Coronary artery (tissue), 2 donors: ENCODE measurements at regions not wholly inside any gene's neighbourhood (a gene's known extent, or its start where the extent isn't known, plus 50 kb on each side); places are given as distances from the start of the nearest gene placed in this dataset.

Experiments used
- DNase-seq: peaks from one replicate; pipeline ENCODE4 v3.0.0-alpha.2; 2017; ENCODE audit warnings: low spot score
- H3K27ac ChIP-seq, 2 donors: fragments of 200-600 bp; sonication (generic); one replicate each; pipeline ENCODE4 v1.5.1; 2016 to 2019
- H3K4me3 ChIP-seq: fragments of 200-600 bp; sonication (generic); 2 replicates; pipeline ENCODE4 v1.5.1; 2016; ENCODE audit warnings: mild to moderate bottlenecking, moderate library complexity
- CTCF ChIP-seq: fragments of 200-600 bp; sonication (generic); IDR thresholded peaks from one replicate; pipeline ENCODE4 v1.5.1; 2019; ENCODE audit warnings: antibody characterized with exemption

- no peak for DNase-seq
- TF ChIP-seq CTCF: no peak
- Histone ChIP-seq H3K4me3 (no peak overlapping the region), H3K27ac (no peak overlapping the region)
Measured at GRCh38 chr6:74912234-74912633, 293.6 kb downstream of the COL12A1 start.

DNA sequence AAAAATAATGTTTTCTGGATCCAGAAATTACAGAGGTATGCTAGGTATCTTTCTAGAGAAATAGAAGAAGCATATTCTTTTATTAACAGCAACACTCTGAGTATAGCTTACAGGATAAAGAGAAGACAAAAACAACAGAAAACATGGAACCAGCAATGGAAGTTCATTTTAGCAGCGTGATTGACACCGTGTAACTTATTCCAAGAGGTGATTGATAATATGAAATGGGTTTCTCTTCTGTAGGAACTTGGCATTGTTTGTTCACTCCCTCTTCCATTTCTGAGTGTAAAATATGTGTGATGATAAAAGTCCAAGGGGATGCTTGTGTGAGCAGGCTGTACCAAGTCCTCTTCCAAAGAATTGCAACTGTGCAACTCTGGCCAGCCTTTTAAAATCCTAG lies 303.0 kb downstream of the COL12A1 start:
- no peak overlapping the region for H3K27ac ChIP-seq
- H3K4me3 ChIP-seq: no peak overlapping the region
- TF ChIP-seq CTCF: no peak
- DNase-seq: no peak

DNA sequence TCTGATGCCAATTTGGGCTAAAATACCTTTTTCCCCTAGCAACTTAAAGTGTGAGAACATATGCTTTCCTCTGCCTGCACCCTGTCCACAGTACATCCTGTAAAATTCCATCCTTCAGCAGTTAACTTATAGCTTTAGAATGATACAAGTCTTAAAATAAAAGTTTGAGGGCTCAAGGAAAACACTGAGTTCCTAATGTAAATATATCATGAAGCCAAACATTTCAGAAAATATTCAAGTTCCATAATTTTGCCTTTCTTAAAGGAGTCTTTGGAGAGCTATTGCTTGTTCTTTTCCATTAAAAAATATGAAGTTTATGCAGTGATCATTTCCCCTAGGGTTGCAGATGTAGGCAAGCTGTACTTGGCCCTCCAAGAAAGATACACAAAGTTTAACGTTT lies 303.8 kb downstream of the COL12A1 start:
- Histone ChIP-seq H3K27ac (no peak overlapping the region), H3K4me3 (no peak overlapping the region)
- no peak for TF ChIP-seq CTCF
- DNase-seq: no peak

DNA sequence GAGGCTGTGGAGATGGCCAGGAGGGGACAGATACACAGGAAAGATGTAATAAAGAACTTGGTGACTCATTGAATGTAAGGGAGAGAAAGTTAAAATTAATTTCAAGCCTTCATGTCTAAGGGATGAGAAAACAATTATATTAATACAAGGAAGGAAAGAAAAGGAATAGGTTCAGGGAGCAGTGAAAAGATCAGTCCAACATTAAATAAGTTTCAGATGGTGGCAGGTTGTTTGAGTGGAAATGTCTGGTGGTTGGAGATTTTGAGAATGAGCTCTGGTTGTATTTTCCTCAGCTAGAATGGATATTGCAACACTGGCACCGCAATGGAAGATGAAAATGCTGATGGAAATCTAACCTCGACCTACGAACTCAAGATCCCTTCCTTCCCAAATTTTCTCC lies 304.3 kb downstream of the COL12A1 start:
- TF ChIP-seq CTCF: no peak
- H3K4me3 ChIP-seq: no peak overlapping the region
- DNase-seq: no peak
- no peak overlapping the region for H3K27ac ChIP-seq

DNA sequence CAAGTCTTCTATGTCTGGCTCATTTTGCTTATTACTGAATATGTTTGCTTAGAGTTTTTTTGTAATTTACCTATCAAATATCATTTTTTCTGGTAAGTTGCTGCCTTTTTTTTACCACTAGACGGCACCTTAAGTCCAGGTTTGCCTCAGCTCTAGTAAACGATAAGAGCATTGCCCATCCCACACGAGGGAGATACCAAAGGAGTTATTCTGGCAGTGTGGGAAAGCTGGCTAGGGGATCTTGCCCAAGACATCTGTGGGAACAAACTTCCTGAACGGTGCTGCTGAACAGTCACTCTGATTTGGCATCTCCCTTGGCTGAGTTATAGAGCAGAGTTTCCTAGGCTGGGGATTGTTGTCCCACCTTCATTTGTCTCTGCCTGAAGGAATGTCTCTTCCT lies 306.4 kb downstream of the COL12A1 start:
- Histone ChIP-seq H3K27ac (no peak overlapping the region), H3K4me3 (no peak overlapping the region)
- no peak for TF ChIP-seq CTCF
- DNase-seq: no peak

DNA sequence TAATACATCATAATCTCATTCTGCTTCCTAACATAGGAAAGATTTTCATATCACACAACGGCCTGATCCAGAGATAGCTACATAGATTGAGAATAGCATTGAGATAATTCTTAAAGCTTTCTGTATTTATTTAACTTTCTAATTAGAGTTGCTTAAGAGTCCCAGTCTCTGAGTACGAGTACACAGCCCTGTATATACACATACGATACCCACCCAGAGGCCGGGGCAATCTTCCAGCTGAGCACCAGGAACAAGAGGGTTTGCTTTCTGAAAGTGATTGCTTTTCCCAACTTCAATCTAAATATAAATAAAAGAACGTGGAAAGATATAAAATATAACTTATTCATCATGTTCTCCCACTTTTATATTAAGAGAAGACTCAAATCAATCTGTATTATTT lies 313.8 kb downstream of the COL12A1 start:
- Histone ChIP-seq H3K27ac (peak overlapping the region; percentile 11 to 67), H3K4me3 (no peak overlapping the region)
- no peak for DNase-seq
- no peak for TF ChIP-seq CTCF

- no peak for DNase-seq
- TF ChIP-seq CTCF: no peak
- peak overlapping the region; percentile 11 to 67 for H3K27ac ChIP-seq
- H3K4me3 ChIP-seq: peak overlapping the region; percentile 18
Measured at GRCh38 chr6:74891349-74891831, 314.5 kb downstream of the COL12A1 start.
